Karpas-422 (cell line): ENCODE measurements at regions not wholly inside any gene's neighbourhood (a gene's known extent, or its start where the extent isn't known, plus 50 kb on each side); places are given as distances from the start of the nearest gene placed in this dataset.

Experiments
- DNase-seq: peaks from one replicate; pipeline ENCODE4 v3.0.0-alpha.2; 2015
- H2AFZ ChIP-seq: fragments of 200-600 bp; sonication (generic); 2 replicates; pipeline ENCODE4 v1.6.1; 2014; ENCODE audit warnings: antibody characterized with exemption, low read length, mixed read lengths
- H3K27ac ChIP-seq: fragments of 200-600 bp; sonication (generic); 2 replicates; pipeline ENCODE4 v1.5.1; 2014; ENCODE audit warnings: mild to moderate bottlenecking, low read length, moderate library complexity
- H3K27me3 ChIP-seq: fragments of 200-600 bp; sonication (generic); 2 replicates; pipeline ENCODE4 v1.6.1; 2014; ENCODE audit warnings: low read length, mixed read lengths
- H3K36me3 ChIP-seq: fragments of 200-600 bp; sonication (generic); 2 replicates; pipeline ENCODE4 v1.6.1; 2014; ENCODE audit warnings: low read length, mixed read lengths; ENCODE audit not compliant: insufficient read depth
- H3K4me1 ChIP-seq: fragments of 200-600 bp; sonication (generic); 2 replicates; pipeline ENCODE4 v1.6.1; 2014; ENCODE audit warnings: mild to moderate bottlenecking, low read length, mixed read lengths
- H3K4me2 ChIP-seq: fragments of 200-600 bp; sonication (generic); 2 replicates; pipeline ENCODE4 v1.6.1; 2014; ENCODE audit warnings: low read length, low read depth, mild to moderate bottlenecking; ENCODE audit not compliant: poor library complexity, severe bottlenecking
- H3K4me3 ChIP-seq: fragments of 200-600 bp; sonication (generic); 2 replicates; pipeline ENCODE4 v1.5.1; 2014; ENCODE audit warnings: mild to moderate bottlenecking, antibody characterized with exemption, low read length, mixed read lengths
- H3K79me2 ChIP-seq: fragments of 200-600 bp; sonication (generic); 2 replicates; pipeline ENCODE4 v1.6.1; 2014; ENCODE audit warnings: mild to moderate bottlenecking, low read length, mixed read lengths
- H3K9ac ChIP-seq: fragments of 200-600 bp; sonication (generic); 2 replicates; pipeline ENCODE4 v1.6.0; 2014; ENCODE audit warnings: low read length
- H3K9me2 ChIP-seq: fragments of 200-600 bp; sonication (generic), shearing (Covaris generic); replicated peaks from 2 replicates; pipeline ENCODE4 v1.6.0; 2014; ENCODE audit warnings: mild to moderate bottlenecking, low read length, moderate library complexity; ENCODE audit not compliant: insufficient read depth
- H3K9me3 ChIP-seq: fragments of 300-700, 200-600 bp; sonication (generic); 2 replicates; pipeline ENCODE4 v1.6.1; 2014; ENCODE audit warnings: low read length, mixed read lengths
- H4K20me1 ChIP-seq: fragments of 200-600 bp; sonication (generic); 2 replicates; pipeline ENCODE4 v1.6.1; 2014; ENCODE audit warnings: mild to moderate bottlenecking, antibody characterized with exemption, low read length, low read depth; ENCODE audit not compliant: insufficient read depth

DNA sequence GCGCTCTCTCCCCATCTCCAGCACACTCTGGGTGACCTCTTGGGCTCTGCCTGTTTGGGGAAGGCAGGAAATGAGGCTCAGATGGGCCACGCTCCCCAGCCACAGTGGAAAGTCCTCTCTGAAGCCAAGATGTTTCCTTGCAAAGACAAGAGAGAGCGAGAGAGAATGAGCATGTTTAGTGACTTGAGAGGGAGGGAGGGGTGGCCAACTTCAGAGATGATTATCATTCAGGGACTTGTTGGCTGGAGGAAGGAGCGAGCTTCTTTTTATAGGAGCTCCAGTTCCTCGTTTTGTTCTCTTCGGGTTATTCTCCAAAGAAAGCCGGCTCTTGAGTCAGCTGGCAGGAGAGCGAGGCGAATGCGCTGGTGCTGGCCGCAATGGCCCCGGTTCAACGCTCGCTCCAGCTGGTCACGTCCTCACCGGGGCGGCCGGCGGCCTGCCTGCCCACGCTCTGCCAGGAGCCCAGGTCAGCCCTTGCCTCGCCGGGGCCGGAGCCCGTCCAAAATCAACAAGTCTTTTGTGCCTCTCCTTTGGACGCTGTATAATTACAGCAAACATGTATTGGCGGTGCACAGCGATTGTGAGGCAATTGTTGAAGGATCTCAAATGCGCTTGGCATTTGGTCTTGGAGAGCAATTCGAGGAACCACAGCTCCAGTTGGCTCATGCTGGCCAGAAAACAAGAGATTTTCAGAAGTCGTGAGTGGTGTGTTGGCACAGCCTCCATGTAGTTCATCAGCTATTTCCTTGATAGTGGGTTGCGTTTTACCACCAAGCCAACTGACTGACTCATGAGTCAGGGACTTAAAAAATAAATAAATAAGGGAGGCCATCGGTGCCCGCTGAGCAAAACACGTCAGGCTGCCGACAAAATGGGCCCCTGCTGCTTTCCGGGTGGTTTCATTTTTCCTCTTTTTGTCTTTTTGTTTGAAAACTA is 288.6 kb downstream of the UACA start:
- Histone ChIP-seq H3K9ac (no peak overlapping the region), H3K9me3 (no peaks in the 10 kb centered on the region), H4K20me1 (no peaks in the 10 kb centered on the region), H3K9me2 (no peaks in the 10 kb centered on the region), H3K4me3 (no peak overlapping the region), H2AFZ (no peak overlapping the region), H3K27me3 (no peaks in the 10 kb centered on the region), H3K27ac (no peak overlapping the region), H3K79me2 (no peaks in the 10 kb centered on the region), H3K4me2 (no peak overlapping the region), H3K36me3 (no peaks in the 10 kb centered on the region), H3K4me1 (peaks cover 32% of the 10 kb centered on the region)
- DNase-seq = no peak

DNA sequence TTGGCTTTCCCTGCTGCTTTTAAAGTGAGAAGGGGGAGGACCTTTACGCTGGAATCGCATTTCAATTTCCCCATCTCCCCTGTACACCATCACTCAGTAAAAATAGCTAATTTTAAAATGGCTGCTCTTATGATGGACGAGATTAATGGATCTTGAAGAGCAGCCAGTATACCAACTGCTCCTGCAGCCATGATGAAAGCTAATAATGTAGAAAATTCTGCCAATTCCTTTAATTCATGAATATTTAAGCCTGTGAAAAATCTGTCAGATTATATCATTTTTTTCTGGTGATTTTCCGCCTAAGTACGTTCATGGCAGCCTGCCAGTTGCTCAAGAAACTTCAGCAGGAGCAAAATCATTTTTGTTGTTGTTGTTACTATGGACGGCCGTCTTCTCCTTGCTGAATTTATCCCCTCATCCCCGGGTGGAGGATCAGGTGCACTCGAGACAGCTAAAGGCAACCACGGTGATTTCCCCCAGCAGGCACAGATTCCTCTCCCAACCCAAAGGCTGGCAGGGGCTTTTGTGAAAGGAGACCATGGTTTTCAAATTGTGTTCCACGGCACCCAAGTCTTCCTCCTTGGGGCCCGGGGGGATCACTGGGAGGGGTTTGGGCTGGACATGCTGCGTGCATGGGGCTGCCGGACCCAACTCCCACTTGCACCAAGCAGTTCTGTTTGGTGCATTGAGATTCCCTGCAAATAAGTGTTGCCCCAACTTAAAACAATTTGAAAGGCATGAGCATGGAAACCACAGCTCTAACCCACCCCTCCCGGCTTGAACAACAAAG is 289.6 kb downstream of the UACA start:
- Histone ChIP-seq H4K20me1 (no peaks in the 10 kb centered on the region), H3K27ac (no peak overlapping the region), H3K9ac (no peak overlapping the region), H3K9me3 (no peaks in the 10 kb centered on the region), H3K4me2 (no peak overlapping the region), H3K4me3 (no peak overlapping the region), H3K9me2 (no peaks in the 10 kb centered on the region), H3K27me3 (no peaks in the 10 kb centered on the region), H2AFZ (no peak overlapping the region), H3K36me3 (no peaks in the 10 kb centered on the region), H3K4me1 (peaks cover 30% of the 10 kb centered on the region), H3K79me2 (no peaks in the 10 kb centered on the region)
- DNase-seq = no peak

DNA sequence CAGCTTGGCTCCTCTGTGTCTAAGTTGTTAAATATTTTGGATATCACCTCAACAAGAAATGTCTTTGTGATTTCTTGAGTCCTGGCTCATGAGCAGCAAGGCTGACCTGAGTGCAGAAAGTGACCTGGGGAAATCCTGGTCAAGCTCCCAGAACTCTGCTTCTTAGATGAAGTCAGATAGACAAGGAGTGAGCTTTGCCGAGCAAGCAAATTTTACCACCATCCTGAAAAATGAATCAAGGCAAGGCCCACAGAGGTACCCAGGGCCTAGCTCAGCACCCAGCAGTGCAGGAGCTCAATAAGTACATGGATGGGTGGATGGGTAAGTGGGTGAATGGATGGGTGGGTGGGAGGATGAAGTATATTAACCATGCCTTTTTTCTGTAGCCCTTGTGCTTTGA is 291.8 kb downstream of the UACA start:
- Histone ChIP-seq H3K79me2 (no peaks in the 10 kb centered on the region), H3K4me1 (peaks cover 35% of the 10 kb centered on the region), H3K9me2 (no peaks in the 10 kb centered on the region), H3K36me3 (no peaks in the 10 kb centered on the region), H2AFZ (no peak overlapping the region), H3K9me3 (no peaks in the 10 kb centered on the region), H3K9ac (no peak overlapping the region), H4K20me1 (no peaks in the 10 kb centered on the region), H3K4me2 (no peak overlapping the region), H3K4me3 (no peak overlapping the region), H3K27me3 (no peaks in the 10 kb centered on the region), H3K27ac (no peak overlapping the region)
- DNase-seq = no peak

DNA sequence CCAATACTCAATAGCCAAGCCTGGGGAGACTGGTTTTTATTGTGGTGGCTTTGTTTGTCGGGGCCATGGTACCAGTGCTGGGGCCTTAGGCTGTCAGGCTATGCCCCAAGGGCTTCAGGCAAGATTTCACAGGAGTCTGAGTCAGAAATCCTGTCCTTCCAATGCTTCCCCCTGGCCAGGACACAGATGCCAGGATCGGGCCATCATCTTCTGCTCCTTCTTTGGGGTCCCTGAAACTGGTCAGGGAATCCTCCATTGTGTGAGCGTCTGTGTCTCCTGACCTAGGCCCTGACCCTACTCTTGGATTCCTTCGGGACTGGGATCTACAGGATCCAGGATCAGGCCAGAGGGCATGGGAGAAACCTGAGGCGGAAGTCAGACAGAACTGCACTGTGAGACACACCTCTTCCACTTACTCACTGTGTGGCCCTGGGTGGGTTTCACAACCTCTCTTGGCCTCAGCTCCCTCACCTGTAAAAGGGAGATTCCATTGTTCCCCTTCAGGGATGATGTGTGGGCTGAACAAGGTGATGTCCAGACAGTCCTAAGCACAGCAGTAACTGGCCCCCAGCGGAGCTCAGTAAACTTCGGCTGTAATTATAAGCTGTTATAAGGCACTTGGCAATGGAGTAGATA is 292.7 kb downstream of the UACA start:
- no peaks in the 10 kb centered on the region for H3K79me2 ChIP-seq
- no peak overlapping the region for H3K27ac ChIP-seq
- H3K27me3 ChIP-seq = no peaks in the 10 kb centered on the region
- no peaks in the 10 kb centered on the region for H3K9me2 ChIP-seq
- no peak overlapping the region for H3K9ac ChIP-seq
- H2AFZ ChIP-seq = no peak overlapping the region
- H3K36me3 ChIP-seq = no peaks in the 10 kb centered on the region
- no peaks in the 10 kb centered on the region for H4K20me1 ChIP-seq
- H3K9me3 ChIP-seq = no peaks in the 10 kb centered on the region
- H3K4me3 ChIP-seq = no peak overlapping the region
- H3K4me2 ChIP-seq = no peak overlapping the region
- DNase-seq = no peak
- peaks cover 37% of the 10 kb centered on the region for H3K4me1 ChIP-seq

DNA sequence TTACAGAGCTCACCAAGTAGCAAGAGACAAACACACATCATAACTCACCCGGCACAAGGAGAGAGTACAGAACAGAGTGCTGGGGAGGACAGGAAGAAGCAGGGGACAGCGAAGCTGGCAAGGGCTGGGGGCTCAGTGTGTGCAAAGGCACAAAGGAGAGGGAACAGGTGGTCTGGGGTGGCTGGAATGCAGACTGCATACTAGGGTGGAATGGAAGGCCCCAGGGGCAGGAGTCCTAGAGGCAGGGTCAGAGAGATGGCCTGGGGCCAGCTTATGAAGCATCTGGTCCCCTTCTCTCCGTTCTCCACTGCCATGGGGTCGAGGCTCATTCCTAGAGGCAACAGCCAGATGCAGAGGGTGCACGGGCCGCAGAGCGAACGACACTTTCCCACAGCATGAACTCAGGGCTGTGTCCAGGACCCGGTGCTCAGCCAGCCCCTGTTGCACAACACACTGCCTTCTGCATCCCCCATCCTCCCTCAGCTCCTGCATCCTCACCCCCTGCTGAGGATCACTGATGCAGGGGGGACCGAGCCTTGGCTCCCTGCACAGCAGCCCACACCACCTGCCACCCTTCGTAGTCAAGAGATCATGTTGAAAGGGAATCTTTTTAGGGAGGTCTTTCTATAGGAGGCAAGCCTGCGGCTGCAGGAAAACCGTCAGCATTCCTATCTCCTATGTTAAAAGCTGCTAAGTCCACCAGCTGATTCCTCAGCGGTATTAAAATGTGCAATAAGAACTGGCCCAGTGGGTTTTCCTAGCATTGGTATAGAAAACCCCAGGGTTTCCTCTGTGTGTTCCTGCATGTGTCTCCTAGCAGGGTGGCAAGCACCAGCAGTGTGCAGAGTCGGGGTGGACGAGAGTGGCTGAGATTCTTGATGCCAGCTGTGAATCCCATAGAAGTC is 293.5 kb downstream of the UACA start:
- no peaks in the 10 kb centered on the region for H3K9me3 ChIP-seq
- H3K4me3 ChIP-seq = no peak overlapping the region
- H3K9me2 ChIP-seq = no peaks in the 10 kb centered on the region
- no peak overlapping the region for H3K27ac ChIP-seq
- no peaks in the 10 kb centered on the region for H3K79me2 ChIP-seq
- H3K4me2 ChIP-seq = no peak overlapping the region
- H3K36me3 ChIP-seq = no peaks in the 10 kb centered on the region
- no peak for DNase-seq
- H4K20me1 ChIP-seq = no peaks in the 10 kb centered on the region
- H3K27me3 ChIP-seq = no peaks in the 10 kb centered on the region
- peaks cover 33% of the 10 kb centered on the region for H3K4me1 ChIP-seq
- no peak overlapping the region for H3K9ac ChIP-seq
- no peak overlapping the region for H2AFZ ChIP-seq

DNA sequence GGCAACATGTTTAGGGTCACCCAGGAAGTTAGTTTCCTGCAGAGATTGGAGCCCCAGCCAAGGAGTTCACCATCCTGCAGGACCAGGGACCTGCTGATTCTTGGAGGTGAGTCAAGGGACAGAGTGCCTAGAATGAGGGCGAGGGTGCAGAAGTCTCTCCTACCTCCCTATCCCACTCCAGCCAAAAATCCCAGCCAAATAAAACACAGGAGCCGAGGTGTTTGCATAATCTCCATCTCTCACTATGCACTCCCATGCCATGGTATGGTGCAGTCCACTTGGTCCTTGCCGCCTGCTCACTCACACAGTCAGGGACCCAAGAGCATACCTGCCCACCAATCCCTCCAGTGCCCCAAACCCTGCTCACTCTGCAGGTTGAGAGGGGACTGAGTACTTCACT is 294.2 kb downstream of the UACA start:
- Histone ChIP-seq H3K4me3 (no peak overlapping the region), H3K9ac (no peak overlapping the region), H3K4me1 (peaks cover 35% of the 10 kb centered on the region), H3K9me3 (no peaks in the 10 kb centered on the region), H3K36me3 (no peaks in the 10 kb centered on the region), H3K79me2 (no peaks in the 10 kb centered on the region), H4K20me1 (no peaks in the 10 kb centered on the region), H3K9me2 (no peaks in the 10 kb centered on the region), H2AFZ (no peak overlapping the region), H3K27ac (no peak overlapping the region), H3K27me3 (no peaks in the 10 kb centered on the region), H3K4me2 (no peak overlapping the region)
- DNase-seq = no peak

DNA sequence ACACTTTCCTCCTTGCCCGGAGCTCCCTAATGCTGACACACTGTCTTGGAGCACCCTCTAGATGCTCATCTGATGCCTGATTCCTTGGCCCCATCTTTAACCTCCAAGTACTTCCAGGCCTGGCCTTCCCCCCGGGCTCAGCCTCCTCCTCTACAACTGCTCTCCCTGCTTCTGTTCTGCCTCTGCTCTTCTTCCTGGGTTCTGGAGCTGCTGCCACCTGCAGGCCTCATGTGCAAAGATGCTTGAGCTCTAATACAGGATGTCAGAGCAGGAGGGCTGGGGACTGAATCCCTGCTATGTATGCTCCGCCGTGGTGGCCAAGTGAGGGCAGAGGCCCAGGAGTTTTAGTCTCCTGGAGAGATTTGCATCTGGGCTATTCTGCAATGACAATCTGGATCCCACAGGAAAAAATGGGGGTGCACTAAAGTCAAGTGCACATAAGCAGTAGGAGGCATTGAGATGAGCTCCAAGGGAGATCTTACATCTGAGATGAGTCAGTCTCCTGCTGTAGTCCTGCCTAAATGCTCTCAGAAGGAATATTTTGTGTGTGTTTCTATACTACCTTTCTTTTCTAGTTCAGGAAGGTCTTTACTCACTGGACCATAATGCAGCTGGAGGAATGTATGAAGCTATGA is 296.3 kb downstream of the UACA start:
- peaks cover 45% of the 10 kb centered on the region for H3K4me1 ChIP-seq
- no peak overlapping the region for H3K9ac ChIP-seq
- no peaks in the 10 kb centered on the region for H4K20me1 ChIP-seq
- no peak overlapping the region for H2AFZ ChIP-seq
- no peak overlapping the region for H3K27ac ChIP-seq
- no peak overlapping the region for H3K4me3 ChIP-seq
- H3K9me2 ChIP-seq = no peaks in the 10 kb centered on the region
- no peak overlapping the region for H3K4me2 ChIP-seq
- H3K79me2 ChIP-seq = no peaks in the 10 kb centered on the region
- no peaks in the 10 kb centered on the region for H3K9me3 ChIP-seq
- H3K27me3 ChIP-seq = no peaks in the 10 kb centered on the region
- DNase-seq = peak; percentile 86
- H3K36me3 ChIP-seq = no peaks in the 10 kb centered on the region
